Keratinocyte (primary cell): ENCODE measurements at regions not wholly inside any gene's neighbourhood (a gene's known extent, or its start where the extent isn't known, plus 50 kb on each side); places are given as distances from the start of the nearest gene placed in this dataset.

ENCODE experiments used
- CTCF ChIP-seq, 3 experiments: IDR thresholded peaks in 1 of 3; conservative IDR thresholded peaks in 1 of 3; optimal IDR thresholded peaks in 1 of 3; 2 replicates in 2 of 3; 3 replicates in 1 of 3; pipeline versions ENCODE3 to v1.5.1; 2011; ENCODE audit warnings: low read length in 3 of 3, mild to moderate bottlenecking in 3 of 3, moderate library complexity in 2 of 3, control low read depth in 1 of 3, inconsistent platforms in 1 of 3; ENCODE audit not compliant: insufficient read depth in 2 of 3; ENCODE audit errors: extremely low read depth in 1 of 3
- EZH2 ChIP-seq: IDR thresholded peaks from one replicate; pipeline ENCODE4 v1.6.1; 2012; ENCODE audit warnings: inconsistent platforms, mild to moderate bottlenecking, low read length, moderate library complexity

- TF ChIP-seq CTCF (optimal IDR thresholded peaks at IDR 0.05 in 1 of 3, IDR thresholded peaks at IDR 0.05 in 1 of 3, conservative IDR thresholded peaks at IDR 0.05 in 1 of 3; ENCODE audit: extremely low read depth in 1 of 3, insufficient read depth in 2 of 3, low read length in 3 of 3) (no peak), EZH2 (no peak)
Measured at GRCh38 chr6:166084951-166085350, 82.7 kb downstream of the TBXT start.
